ENCODE measurements at regions not wholly inside any gene's neighbourhood (a gene's known extent, or its start where the extent isn't known, plus 50 kb on each side); places are given as distances from the start of the nearest gene placed in this dataset.

DNA sequence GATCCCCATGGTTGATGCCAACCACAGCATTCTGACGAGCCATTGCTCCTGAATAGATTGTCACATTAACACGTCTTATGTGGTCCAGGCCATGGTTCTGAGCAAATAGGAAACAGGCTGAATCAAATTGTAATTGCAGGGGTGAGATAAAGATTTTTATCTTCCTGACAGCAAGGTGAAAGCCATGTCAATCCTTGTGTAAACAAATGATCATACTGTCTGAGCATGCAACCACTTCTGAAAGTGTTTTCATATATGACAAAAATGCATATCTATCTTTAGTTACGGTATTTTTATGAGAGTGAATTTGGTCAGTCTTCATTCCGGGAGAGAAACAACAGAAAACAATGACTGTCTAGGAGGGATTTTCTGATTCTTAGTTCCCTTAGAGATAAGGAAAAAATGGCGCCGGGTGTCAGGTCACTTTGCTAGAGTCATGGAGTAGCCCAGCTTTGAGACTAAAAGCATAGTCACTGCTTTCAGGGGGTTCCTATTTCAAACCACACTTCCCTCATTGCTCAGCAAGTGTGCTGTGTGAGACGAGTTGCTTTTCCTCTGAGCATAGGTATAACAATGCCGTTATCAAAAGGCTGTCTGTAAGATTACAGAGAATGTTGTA is 958.9 kb downstream of the DCDC2C start:
- Mint-ChIP-seq H3K9me3 (peaks cover 8% of the 10 kb centered on the region), H3K4me1 (no peaks in the 10 kb centered on the region), H3K27me3 (no peaks in the 10 kb centered on the region), H3K27ac (no peak overlapping the region), H3K4me3 (no peak overlapping the region), H3K36me3 (ENCODE audit: low read depth) (no peaks in the 10 kb centered on the region)
- DNase-seq (no peak), ATAC-seq (ENCODE audit: low read depth) (no peak)
- ChIA-PET POLR2A (no interaction called here), CTCF (no interaction called here)
- intact Hi-C loops (cut with micrococcal nuclease): no loop called here
- no peak for TF ChIP-seq CTCF (IDR thresholded peaks at IDR 0.05)

DNA sequence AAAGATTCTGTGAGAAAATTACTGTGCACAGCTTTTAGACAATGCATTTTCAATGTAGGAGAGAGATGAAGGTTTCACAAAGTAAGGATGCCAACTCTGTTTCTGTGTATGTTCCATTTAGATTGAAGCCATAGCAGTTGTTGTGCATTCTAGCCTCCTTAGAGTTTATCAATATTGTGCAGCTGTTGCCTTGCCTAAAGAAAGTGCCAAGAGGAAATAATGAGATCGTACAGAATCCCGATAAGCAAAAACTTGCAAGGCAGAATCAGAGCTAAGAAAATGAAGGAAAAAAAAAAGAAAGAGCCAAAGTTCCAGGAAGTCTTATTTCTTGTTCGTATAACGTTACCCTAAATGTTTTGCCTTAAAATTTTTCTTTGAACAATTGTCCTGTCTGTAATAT is 965.0 kb downstream of the DCDC2C start:
- ATAC-seq (ENCODE audit: low read depth) (no peak), DNase-seq (no peak)
- TF ChIP-seq CTCF (IDR thresholded peaks at IDR 0.05): no peak
- ChIA-PET CTCF (no interaction called here), POLR2A (no interaction called here)
- Mint-ChIP-seq H3K27ac (no peak overlapping the region), H3K9me3 (peaks cover 10% of the 10 kb centered on the region), H3K4me3 (no peak overlapping the region), H3K4me1 (no peaks in the 10 kb centered on the region), H3K36me3 (ENCODE audit: low read depth) (no peaks in the 10 kb centered on the region), H3K27me3 (no peaks in the 10 kb centered on the region)
- intact Hi-C loops (cut with micrococcal nuclease): no loop called here

GRCh38 chr2:4670331-4670730 is 967.0 kb downstream of the DCDC2C start:
- Mint-ChIP-seq H3K27me3 (no peaks in the 10 kb centered on the region), H3K4me3 (no peak overlapping the region), H3K36me3 (ENCODE audit: low read depth) (no peaks in the 10 kb centered on the region), H3K27ac (no peak overlapping the region), H3K9me3 (peaks cover 8% of the 10 kb centered on the region), H3K4me1 (peaks cover 1% of the 10 kb centered on the region)
- ChIA-PET POLR2A (no interaction called here), CTCF (no interaction called here)
- no peak for TF ChIP-seq CTCF (IDR thresholded peaks at IDR 0.05)
- intact Hi-C loops (cut with micrococcal nuclease): no loop called here
- DNase-seq: no peak
- ATAC-seq (ENCODE audit: low read depth): no peak

DNA sequence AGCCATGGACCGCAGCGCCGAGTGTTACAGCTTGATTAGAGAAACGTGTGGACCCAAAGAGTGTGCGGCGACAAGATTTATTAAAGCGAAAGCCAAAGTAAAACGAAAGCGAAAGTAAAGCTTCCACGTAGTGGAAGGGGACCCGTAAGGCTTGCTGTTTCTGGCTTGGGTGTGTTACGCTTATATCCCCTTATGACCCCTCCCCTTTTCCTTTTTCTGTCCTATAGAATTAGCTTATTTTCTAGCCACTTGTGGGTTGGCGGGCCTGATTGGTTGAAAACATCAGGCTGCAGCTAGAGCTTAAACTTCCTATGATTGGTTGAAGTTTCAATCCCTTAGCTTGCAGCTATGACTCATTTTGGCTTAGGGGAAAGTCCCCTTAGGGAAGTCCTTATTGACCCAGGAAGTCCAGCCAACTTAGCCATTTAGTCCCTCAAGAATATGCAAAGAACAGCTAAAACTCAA is 969.7 kb downstream of the DCDC2C start:
- no peak for DNase-seq
- TF ChIP-seq CTCF (IDR thresholded peaks at IDR 0.05): no peak
- intact Hi-C loops (cut with micrococcal nuclease): no loop called here
- ATAC-seq (ENCODE audit: low read depth): no peak
- Mint-ChIP-seq H3K4me3 (no peak overlapping the region), H3K27me3 (no peaks in the 10 kb centered on the region), H3K27ac (no peak overlapping the region), H3K4me1 (peaks cover 1% of the 10 kb centered on the region), H3K9me3 (peaks cover 6% of the 10 kb centered on the region), H3K36me3 (ENCODE audit: low read depth) (no peaks in the 10 kb centered on the region)
- CTCF ChIA-PET: no interaction called here
- POLR2A ChIA-PET: no interaction called here

DNA sequence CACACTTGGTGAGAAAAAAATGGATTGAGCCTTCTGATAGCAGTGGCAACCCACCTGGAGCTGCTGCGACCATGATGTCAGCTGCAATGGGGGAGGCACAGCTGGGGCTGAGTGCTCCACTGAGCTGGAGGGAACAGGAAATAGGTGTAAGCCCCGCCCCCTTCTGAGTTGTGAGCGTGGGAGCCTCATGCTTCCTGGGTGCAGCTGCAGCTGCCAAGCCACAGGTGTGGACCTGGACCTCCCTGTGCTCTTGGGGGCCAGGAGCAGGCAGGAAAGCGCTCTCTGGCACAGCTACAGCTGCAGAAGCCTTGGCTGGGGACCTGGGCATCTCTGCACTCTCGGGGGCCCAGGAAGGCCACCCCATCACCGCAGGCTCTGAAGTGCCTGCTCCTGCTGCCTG is 970.6 kb downstream of the DCDC2C start:
- Mint-ChIP-seq H3K27me3 (no peaks in the 10 kb centered on the region), H3K4me3 (no peak overlapping the region), H3K36me3 (ENCODE audit: low read depth) (no peaks in the 10 kb centered on the region), H3K9me3 (peaks cover 2% of the 10 kb centered on the region), H3K4me1 (peaks cover 1% of the 10 kb centered on the region), H3K27ac (no peak overlapping the region)
- intact Hi-C loops (cut with micrococcal nuclease): no loop called here
- ATAC-seq (ENCODE audit: low read depth): peak; percentile 28
- no peak for DNase-seq
- TF ChIP-seq CTCF (IDR thresholded peaks at IDR 0.05): no peak
- POLR2A ChIA-PET: no interaction called here
- CTCF ChIA-PET: no interaction called here

Measured in activated B cell treated with CpG ODN at 0.5 μM for 24 hours (primary cell).